Neuron (in vitro differentiated cells): ENCODE measurements at regions not wholly inside any gene's neighbourhood (a gene's known extent, or its start where the extent isn't known, plus 50 kb on each side); places are given as distances from the start of the nearest gene placed in this dataset.
A peak's percentile ranks its signal among the peaks of the same experiment; 100 is the strongest.
"Not testable (repeated sequence)": the region's sequence is repeated elsewhere in the genome, so short reads cannot be mapped to it uniquely, and the experiment has no call there.

ENCODE experiments used
- H2AFZ ChIP-seq: one replicate; pipeline ENCODE4 v1.6.1; 2013; ENCODE audit warnings: low read depth, mild to moderate bottlenecking, inconsistent platforms, low read length, moderate library complexity
- H3K27me3 ChIP-seq: one replicate; pipeline ENCODE4 v1.6.1; 2013; ENCODE audit warnings: low read length; ENCODE audit not compliant: insufficient read depth
- H3K36me3 ChIP-seq: one replicate; pipeline ENCODE4 v1.6.1; 2013; ENCODE audit warnings: low read length; ENCODE audit not compliant: insufficient read depth
- H3K4me1 ChIP-seq: one replicate; pipeline ENCODE4 v1.6.1; 2013; ENCODE audit warnings: low read length; ENCODE audit not compliant: insufficient read depth
- H3K4me3 ChIP-seq: 2 replicates; pipeline ENCODE4 v1.5.1; 2013; ENCODE audit warnings: mild to moderate bottlenecking, low read length, moderate library complexity
- H3K9me3 ChIP-seq: one replicate; pipeline ENCODE4 v1.6.1; 2013; ENCODE audit warnings: low read length

DNA sequence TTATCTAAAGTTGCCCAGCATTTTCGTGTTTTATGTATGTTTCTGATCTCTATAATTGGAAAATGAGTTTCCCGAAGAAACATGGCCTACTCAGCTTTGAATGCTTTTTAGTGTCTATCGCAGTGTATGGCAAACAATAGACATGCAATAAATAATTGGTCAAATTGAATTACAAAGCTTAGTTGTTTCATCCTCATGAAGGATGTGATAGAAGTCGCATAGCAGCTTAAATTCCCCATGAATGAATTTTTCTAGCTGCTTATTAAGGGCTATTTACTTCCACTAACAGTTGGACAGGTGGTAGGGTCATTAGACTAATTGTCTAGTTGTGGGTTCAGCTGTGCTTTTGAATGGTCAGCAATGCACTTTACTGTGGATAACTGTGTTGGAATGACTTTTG lies 467.3 kb upstream of the MBL2 start:
- no peak overlapping the region for H2AFZ ChIP-seq
- no peaks in the 10 kb centered on the region for H3K4me1 ChIP-seq
- no peaks in the 10 kb centered on the region for H3K27me3 ChIP-seq
- no peaks in the 10 kb centered on the region for H3K36me3 ChIP-seq
- H3K9me3 ChIP-seq, result no peaks in the 10 kb centered on the region
- H3K4me3 ChIP-seq, result no peak overlapping the region

DNA sequence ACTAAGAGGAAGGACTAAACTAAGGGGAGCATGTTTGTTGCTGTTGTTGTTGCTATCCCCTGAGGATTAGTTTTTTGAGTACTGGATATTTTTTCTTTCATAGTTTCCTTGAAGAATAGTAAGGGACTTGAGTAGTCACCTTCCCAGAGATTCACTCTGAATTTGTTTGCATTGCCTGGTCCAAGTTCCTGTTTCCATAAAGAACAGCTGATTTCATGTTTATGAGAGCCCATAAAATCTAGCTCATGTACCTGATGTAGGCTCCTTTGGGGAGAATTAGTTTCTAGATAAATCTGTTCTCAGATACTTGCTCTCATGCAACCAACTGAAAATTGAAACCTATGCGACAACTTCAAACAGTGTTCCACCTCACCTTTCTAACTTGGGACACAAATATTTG lies 464.4 kb upstream of the MBL2 start:
- H3K4me3 ChIP-seq, result no peak overlapping the region
- no peak overlapping the region for H2AFZ ChIP-seq
- peaks cover 6% of the 10 kb centered on the region for H3K4me1 ChIP-seq
- H3K27me3 ChIP-seq, result no peaks in the 10 kb centered on the region
- no peaks in the 10 kb centered on the region for H3K9me3 ChIP-seq
- H3K36me3 ChIP-seq, result no peaks in the 10 kb centered on the region

- Histone ChIP-seq H3K9me3 (no peaks in the 10 kb centered on the region), H3K4me1 (peaks cover 6% of the 10 kb centered on the region), H3K36me3 (no peaks in the 10 kb centered on the region), H2AFZ (no peak overlapping the region), H3K4me3 (no peak overlapping the region), H3K27me3 (no peaks in the 10 kb centered on the region)
These were observed 461.2 kb upstream of the MBL2 start for GRCh38 chr10:53233749-53234148.

DNA sequence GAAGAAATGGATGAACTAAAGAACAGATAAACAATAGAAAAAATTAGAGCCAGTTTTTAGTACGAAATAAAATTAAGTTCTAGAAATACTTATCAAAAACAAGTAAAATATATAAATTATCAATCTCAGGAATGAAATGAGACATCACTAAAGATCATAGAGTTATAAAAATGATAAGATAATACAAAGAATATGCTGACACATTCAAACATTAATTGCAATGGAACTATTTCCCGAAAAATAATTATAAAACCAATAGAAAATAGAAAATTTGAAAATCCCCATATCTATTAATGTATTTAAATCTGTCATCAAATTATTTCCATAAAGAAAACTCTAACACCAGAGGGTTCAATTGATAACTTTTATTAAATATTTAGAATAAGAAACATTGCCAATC lies 458.1 kb upstream of the MBL2 start:
- Histone ChIP-seq H3K4me3 (no peak overlapping the region), H2AFZ (no peak overlapping the region), H3K4me1 (peaks cover 6% of the 10 kb centered on the region), H3K36me3 (no peaks in the 10 kb centered on the region), H3K9me3 (no peaks in the 10 kb centered on the region), H3K27me3 (no peaks in the 10 kb centered on the region)

GRCh38 chr10:53223851-53224250 lies 451.3 kb upstream of the MBL2 start:
- Histone ChIP-seq H3K36me3 (no peaks in the 10 kb centered on the region), H3K9me3 (no peaks in the 10 kb centered on the region), H3K4me3 (no peak overlapping the region), H2AFZ (peak overlapping the region; percentile 19), H3K4me1 (peaks cover 6% of the 10 kb centered on the region), H3K27me3 (no peaks in the 10 kb centered on the region)

GRCh38 chr10:53222806-53223205 lies 450.2 kb upstream of the MBL2 start:
- H3K27me3 ChIP-seq, result no peaks in the 10 kb centered on the region
- peaks cover 6% of the 10 kb centered on the region for H3K4me1 ChIP-seq
- H2AFZ ChIP-seq, result no peak overlapping the region
- no peak overlapping the region for H3K4me3 ChIP-seq
- H3K9me3 ChIP-seq, result no peaks in the 10 kb centered on the region
- H3K36me3 ChIP-seq, result no peaks in the 10 kb centered on the region

DNA sequence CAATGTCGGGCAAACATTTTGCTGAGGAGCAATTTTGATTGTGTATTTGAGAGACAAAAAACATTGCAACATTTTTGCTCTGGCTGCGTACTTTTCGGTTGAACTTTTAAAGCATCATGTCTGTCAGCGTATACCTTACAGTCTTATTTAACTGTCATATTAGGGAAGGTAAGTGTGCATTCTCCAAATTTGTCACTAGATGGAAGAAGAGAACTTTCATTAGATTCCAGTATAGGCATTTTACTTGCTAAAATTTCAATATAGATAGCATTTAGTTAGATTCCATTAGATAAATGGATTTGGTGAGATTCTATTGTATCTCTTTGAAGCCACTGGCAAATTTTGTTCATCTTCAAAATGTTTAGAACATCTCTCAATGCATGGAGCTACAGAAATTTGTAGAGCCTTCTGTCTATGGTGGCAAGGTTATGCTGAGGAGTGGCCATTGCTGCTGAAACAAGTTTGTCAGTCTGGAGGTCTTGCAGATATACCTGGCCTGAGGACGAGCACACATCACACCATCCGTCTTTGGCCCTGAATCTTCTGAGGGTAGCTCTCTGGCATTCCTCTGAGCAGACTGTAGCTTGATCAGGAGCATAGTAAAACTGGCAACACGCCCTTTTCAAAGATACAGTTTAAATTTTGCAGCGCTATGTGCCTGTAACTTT lies 437.5 kb upstream of the MBL2 start:
- Histone ChIP-seq H2AFZ (no peak overlapping the region), H3K27me3 (no peaks in the 10 kb centered on the region), H3K4me1 (no peaks in the 10 kb centered on the region), H3K36me3 (no peaks in the 10 kb centered on the region), H3K4me3 (no peak overlapping the region), H3K9me3 (no peaks in the 10 kb centered on the region)

- no peaks in the 10 kb centered on the region for H3K36me3 ChIP-seq
- no peaks in the 10 kb centered on the region for H3K27me3 ChIP-seq
- no peaks in the 10 kb centered on the region for H3K9me3 ChIP-seq
- H3K4me3 ChIP-seq, result no peak overlapping the region
- H3K4me1 ChIP-seq, result no peaks in the 10 kb centered on the region
- no peak overlapping the region for H2AFZ ChIP-seq
These were observed 411.1 kb upstream of the MBL2 start for GRCh38 chr10:53183733-53184132.

DNA sequence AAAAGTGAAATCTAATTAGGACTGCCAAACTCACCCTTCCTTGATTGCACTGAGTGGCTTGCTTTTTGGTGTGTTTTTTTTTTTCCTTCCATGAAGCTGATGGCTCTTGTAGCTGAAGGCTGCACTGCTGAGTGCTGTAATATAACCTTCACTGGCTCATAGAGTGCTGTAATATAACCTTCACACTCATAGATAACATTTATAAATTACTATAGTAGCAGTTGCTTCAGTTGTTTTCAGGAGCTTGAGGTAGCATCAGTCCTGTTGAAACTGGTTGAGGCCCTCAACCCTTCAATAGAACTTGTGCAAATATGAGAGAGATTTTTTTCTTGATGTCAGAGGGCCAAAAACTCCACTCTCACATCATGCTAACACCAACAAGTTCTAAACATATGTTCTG lies 404.9 kb upstream of the MBL2 start:
- no peaks in the 10 kb centered on the region for H3K36me3 ChIP-seq
- H3K9me3 ChIP-seq, result no peaks in the 10 kb centered on the region
- no peak overlapping the region for H2AFZ ChIP-seq
- no peak overlapping the region for H3K4me3 ChIP-seq
- H3K27me3 ChIP-seq, result no peaks in the 10 kb centered on the region
- H3K4me1 ChIP-seq, result peaks cover 2% of the 10 kb centered on the region

DNA sequence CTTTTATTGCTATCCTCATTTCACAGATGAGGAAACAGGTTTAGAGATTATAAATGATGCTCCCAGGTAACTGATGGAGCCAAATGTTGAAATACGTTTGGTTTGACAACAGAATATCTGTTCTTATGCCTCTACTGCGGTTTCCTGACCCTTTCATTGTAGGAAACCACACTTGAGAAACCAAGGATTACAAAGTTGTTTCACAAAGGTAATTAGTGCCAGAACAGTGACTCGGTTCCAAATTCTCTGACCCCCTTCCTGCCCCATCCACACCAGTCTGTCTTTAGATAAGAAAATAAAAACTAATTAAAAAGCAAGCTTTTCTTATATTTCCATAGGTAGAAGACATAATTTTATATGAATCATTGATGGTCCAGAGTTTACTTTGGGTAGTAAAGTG lies 393.7 kb upstream of the MBL2 start:
- no peaks in the 10 kb centered on the region for H3K4me1 ChIP-seq
- H3K36me3 ChIP-seq, result no peaks in the 10 kb centered on the region

GRCh38 chr10:53162856-53163255 lies 390.3 kb upstream of the MBL2 start:
- no peak overlapping the region for H2AFZ ChIP-seq
- no peaks in the 10 kb centered on the region for H3K9me3 ChIP-seq
- no peaks in the 10 kb centered on the region for H3K36me3 ChIP-seq
- H3K4me3 ChIP-seq, result no peak overlapping the region
- no peaks in the 10 kb centered on the region for H3K27me3 ChIP-seq
- no peaks in the 10 kb centered on the region for H3K4me1 ChIP-seq

More for the DNA sequence above, 393.7 kb upstream of the MBL2 start:
- H2AFZ ChIP-seq, result no peak overlapping the region
- no peak overlapping the region for H3K4me3 ChIP-seq
- no peaks in the 10 kb centered on the region for H3K27me3 ChIP-seq
- H3K9me3 ChIP-seq, result no peaks in the 10 kb centered on the region

DNA sequence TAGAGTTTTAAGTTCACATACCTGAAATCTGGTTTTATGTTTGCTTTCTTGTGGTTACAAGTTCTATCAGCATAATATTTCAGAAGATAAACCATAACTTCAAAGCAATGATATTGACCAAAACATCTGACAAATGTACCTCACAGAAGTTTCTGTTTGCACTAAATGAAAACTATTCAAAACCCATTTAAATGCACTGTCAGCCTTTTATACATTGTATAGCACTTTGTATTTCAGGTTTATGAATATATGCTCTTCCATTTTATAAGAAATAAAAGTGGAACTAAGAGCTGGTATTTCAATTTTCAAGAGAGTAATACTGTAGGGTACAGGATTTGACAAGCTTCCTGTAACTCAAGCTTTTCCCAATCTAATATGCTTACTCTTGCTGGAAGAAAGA lies 388.6 kb upstream of the MBL2 start:
- H3K4me3 ChIP-seq, result no peak overlapping the region
- no peaks in the 10 kb centered on the region for H3K4me1 ChIP-seq
- H3K27me3 ChIP-seq, result no peaks in the 10 kb centered on the region
- H3K9me3 ChIP-seq, result no peaks in the 10 kb centered on the region
- no peaks in the 10 kb centered on the region for H3K36me3 ChIP-seq
- no peak overlapping the region for H2AFZ ChIP-seq

DNA sequence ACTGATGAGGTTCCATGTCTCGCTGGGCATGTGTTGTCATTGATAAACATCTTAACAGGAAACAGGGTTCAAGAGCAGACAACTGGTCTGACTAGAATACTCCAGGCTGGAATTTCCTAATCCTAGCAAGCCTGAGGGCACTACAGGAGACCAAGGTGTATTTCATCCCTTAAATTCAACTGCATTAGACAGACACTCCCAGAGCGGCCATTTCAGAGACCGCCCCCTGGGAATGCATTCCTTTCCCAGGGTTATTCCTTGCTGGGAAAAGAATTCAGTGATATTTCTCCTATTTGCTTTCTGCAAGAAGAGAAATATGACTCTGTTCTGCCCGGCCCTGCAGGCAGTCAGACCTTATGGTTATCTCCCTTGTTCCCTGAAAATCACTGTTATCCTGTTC lies 383.1 kb upstream of the MBL2 start:
- H3K27me3 ChIP-seq, H3K9me3 ChIP-seq, H3K36me3 ChIP-seq, H2AFZ ChIP-seq, H3K4me3 ChIP-seq, H3K4me1 ChIP-seq: not testable (repeated sequence)

DNA sequence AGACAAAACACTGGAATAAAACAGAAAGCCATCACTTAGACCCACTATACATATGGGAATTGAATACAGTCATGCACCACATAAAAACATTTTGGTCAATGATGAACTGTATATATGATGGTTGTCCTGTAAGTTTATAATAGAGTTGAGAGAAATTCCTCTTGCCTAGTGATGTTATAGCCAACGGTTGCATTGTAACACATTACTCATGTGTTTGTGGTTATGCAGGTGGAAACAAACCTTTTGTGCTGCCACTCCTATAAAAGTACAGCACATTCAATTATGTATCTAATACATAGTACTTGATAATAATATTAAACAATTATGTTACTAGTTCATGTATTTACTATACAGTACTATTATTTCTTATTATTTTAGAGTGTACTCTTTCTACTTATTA lies 381.2 kb upstream of the MBL2 start:
- no peaks in the 10 kb centered on the region for H3K27me3 ChIP-seq
- no peak overlapping the region for H3K4me3 ChIP-seq
- no peaks in the 10 kb centered on the region for H3K4me1 ChIP-seq
- no peaks in the 10 kb centered on the region for H3K9me3 ChIP-seq
- H3K36me3 ChIP-seq, result no peaks in the 10 kb centered on the region
- no peak overlapping the region for H2AFZ ChIP-seq
